Neutrophil (primary cell): ENCODE measurements at regions not wholly inside any gene's neighbourhood (a gene's known extent, or its start where the extent isn't known, plus 50 kb on each side); places are given as distances from the start of the nearest gene placed in this dataset.

Experiments used
- H3K27ac ChIP-seq: fragments of 200-600 bp; sonication (generic); 2 replicates; pipeline ENCODE4 v1.5.1; 2016; ENCODE audit warnings: mild to moderate bottlenecking, moderate library complexity
- H3K27me3 ChIP-seq: fragments of 200-600 bp; sonication (generic); 2 replicates; pipeline ENCODE4 v1.6.0; 2016; ENCODE audit warnings: mild to moderate bottlenecking
- H3K36me3 ChIP-seq: fragments of 200-600 bp; sonication (generic); 2 replicates; pipeline ENCODE4 v1.5.1; 2017
- H3K4me1 ChIP-seq, 2 experiments: fragments of 200-600 bp in 1 of 2; sonication (generic) in 1 of 2; 1 replicate in 1 of 2; 2 replicates in 1 of 2; pipeline versions ENCODE4 v1.5.1 to v1.6.1; 2013 to 2016; ENCODE audit warnings: low read depth in 1 of 2, low read length in 1 of 2, mild to moderate bottlenecking in 1 of 2, moderate library complexity in 1 of 2; ENCODE audit not compliant: control insufficient read depth in 1 of 2, insufficient read depth in 1 of 2
- H3K4me3 ChIP-seq, 2 experiments: fragments of 200-600 bp in 1 of 2; sonication (generic) in 1 of 2; 1 replicate in 1 of 2; 2 replicates in 1 of 2; pipeline ENCODE4 v1.5.1; 2013 to 2016; ENCODE audit warnings: low read depth in 1 of 2, low read length in 1 of 2, mild to moderate bottlenecking in 1 of 2, moderate library complexity in 1 of 2
- H3K9me3 ChIP-seq: fragments of 200-600 bp; sonication (generic); 2 replicates; pipeline ENCODE4 v1.5.1; 2016
- CTCF ChIP-seq: fragments of 200-600 bp; sonication (generic); IDR thresholded peaks from 2 replicates; pipeline ENCODE4 v1.5.1; 2016; ENCODE audit warnings: antibody characterized with exemption

DNA sequence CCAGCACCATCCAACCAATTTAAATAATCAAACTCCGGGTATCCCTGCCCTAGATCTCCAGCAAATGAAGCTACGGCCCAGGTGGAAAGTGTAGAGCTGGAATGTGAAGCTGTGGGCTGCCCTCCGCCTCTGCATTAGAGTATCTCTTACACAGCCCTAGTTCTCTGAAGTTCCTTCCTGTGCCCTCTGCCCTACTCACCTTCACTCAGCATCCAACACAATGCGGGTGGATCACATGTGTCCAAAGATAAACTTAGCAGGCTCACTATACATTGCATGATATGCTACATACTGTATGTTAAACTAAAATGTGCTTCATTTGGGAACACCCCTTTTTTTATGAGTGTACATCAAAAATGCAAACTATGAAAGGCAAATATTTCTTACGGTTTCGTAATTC is 70.0 kb upstream of the RAD23B start:
- Histone ChIP-seq H3K4me1 (no peaks in the 10 kb centered on the region), H3K27me3 (no peaks in the 10 kb centered on the region), H3K9me3 (no peaks in the 10 kb centered on the region), H3K36me3 (no peaks in the 10 kb centered on the region), H3K4me3 (no peak overlapping the region), H3K27ac (no peak overlapping the region)
- no peak for TF ChIP-seq CTCF

DNA sequence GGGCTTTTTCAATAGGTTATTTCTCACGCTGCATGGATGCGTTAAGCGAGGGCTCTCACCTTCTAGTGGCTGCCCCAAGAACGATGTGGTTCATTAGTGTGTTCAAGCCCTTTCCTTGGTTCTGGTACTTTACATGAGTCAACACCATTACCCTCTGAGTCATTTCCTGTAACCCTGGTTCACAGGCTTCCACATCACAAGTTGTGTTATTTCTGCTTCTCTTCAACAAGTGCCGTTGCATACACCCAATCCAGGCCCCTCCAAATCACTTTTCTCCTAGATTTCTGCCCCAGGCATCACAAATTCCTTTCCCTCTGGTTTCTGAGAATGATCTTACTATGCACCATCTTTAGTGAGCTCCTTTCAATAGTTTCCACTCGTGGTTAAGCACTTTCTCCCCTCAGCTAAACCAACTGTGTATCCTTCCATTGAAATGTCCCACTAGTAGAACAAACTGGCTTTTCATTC is 69.5 kb upstream of the RAD23B start:
- Histone ChIP-seq H3K27ac (no peak overlapping the region), H3K4me3 (no peak overlapping the region), H3K36me3 (no peaks in the 10 kb centered on the region), H3K27me3 (no peaks in the 10 kb centered on the region), H3K4me1 (no peaks in the 10 kb centered on the region), H3K9me3 (no peaks in the 10 kb centered on the region)
- no peak for TF ChIP-seq CTCF

- Histone ChIP-seq H3K4me3 (no peak overlapping the region), H3K36me3 (no peaks in the 10 kb centered on the region), H3K27ac (no peak overlapping the region), H3K27me3 (no peaks in the 10 kb centered on the region), H3K4me1 (no peaks in the 10 kb centered on the region), H3K9me3 (no peaks in the 10 kb centered on the region)
- no peak for TF ChIP-seq CTCF
Measured at GRCh38 chr9:107214381-107214780, 68.7 kb upstream of the RAD23B start.

- H3K4me1 ChIP-seq = no peaks in the 10 kb centered on the region
- H3K4me3 ChIP-seq = no peak overlapping the region
- no peaks in the 10 kb centered on the region for H3K36me3 ChIP-seq
- H3K27ac ChIP-seq = no peak overlapping the region
- H3K9me3 ChIP-seq = no peaks in the 10 kb centered on the region
- no peak for TF ChIP-seq CTCF
- H3K27me3 ChIP-seq = no peaks in the 10 kb centered on the region
Measured at GRCh38 chr9:107214915-107215314, 68.2 kb upstream of the RAD23B start.

DNA sequence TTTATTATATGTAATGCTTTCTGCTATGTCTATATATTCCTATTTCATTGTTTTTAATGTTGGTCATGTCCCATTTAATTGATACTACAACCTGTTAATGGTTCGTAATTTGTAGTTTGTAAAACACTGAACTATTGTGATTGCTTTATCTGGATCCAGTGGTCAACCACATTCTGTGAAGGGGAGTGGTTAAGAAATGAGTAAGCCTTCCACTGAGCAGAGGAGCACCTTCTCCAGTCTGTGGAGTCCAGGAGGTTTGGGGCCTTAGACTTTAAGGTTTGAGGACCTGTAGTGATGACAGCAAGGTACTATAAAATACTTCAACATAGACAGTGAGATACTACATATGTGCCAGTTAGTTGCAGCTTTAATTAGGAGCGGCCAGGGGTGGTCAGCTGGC is 67.7 kb upstream of the RAD23B start:
- Histone ChIP-seq H3K9me3 (no peaks in the 10 kb centered on the region), H3K36me3 (no peaks in the 10 kb centered on the region), H3K4me3 (no peak overlapping the region), H3K4me1 (no peaks in the 10 kb centered on the region), H3K27me3 (no peaks in the 10 kb centered on the region), H3K27ac (no peak overlapping the region)
- no peak for TF ChIP-seq CTCF

DNA sequence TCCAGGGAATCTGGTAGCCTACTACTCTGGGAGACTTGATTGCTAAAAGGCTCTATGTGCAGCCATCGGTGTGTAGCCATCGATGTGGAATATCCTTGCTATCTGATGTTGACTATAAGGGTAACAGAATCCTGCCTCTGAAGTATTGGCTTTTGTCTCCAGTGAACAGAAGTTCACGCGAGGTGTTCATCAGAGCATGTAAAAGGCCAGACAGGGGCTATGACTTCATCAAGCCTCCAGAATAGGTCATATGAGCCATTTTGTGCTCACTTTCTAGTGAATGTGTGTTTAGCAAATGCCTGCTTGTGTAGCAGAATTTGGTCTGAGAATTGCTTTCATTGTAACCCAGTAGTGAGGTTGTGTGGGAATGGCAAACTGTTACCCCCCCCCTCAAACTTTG is 66.8 kb upstream of the RAD23B start:
- Histone ChIP-seq H3K36me3 (no peaks in the 10 kb centered on the region), H3K27me3 (no peaks in the 10 kb centered on the region), H3K9me3 (no peaks in the 10 kb centered on the region), H3K4me1 (no peaks in the 10 kb centered on the region), H3K4me3 (no peak overlapping the region), H3K27ac (no peak overlapping the region)
- TF ChIP-seq CTCF = no peak
